HEK293 (cell line): ENCODE measurements at regions not wholly inside any gene's neighbourhood (a gene's known extent, or its start where the extent isn't known, plus 50 kb on each side); places are given as distances from the start of the nearest gene placed in this dataset.

Source experiments
- CTCF ChIA-PET: fragments of 350-600 bp; formaldehyde crosslinking; extraction: SDS; loops from one replicate; lab custom pipeline; 2021; ENCODE audit warnings: antibody characterized with exemption; lab: Yijun Ruan, JAX
- POLR2A ChIA-PET: fragments of 300-600 bp; formaldehyde crosslinking; extraction: SDS; loops from one replicate; lab custom pipeline; 2020; ENCODE audit warnings: antibody characterized with exemption, inconsistent platforms; lab: Yijun Ruan, JAX
- H3K27ac ChIP-seq: fragments of 200-500 bp; sonication (Bioruptor generic); 2 replicates; pipeline ENCODE4 v1.5.1; 2014; ENCODE audit warnings: low read depth, low read length, control low read depth, inconsistent platforms; ENCODE audit errors: extremely low read depth
- H3K36me3 ChIP-seq, 2 experiments: fragments of 200-500 bp in 1 of 2; sonication (Bioruptor generic) in 1 of 2; 1 replicate in 1 of 2; 2 replicates in 1 of 2; pipeline ENCODE4 v1.5.1; 2014 to 2017; ENCODE audit warnings: inconsistent platforms in 2 of 2, low read length in 2 of 2; ENCODE audit not compliant: control insufficient read depth in 2 of 2, insufficient read depth in 1 of 2
- H3K4me1 ChIP-seq: fragments of 200-500 bp; sonication (Bioruptor generic); 2 replicates; pipeline ENCODE4 v1.5.1; 2014; ENCODE audit warnings: mild to moderate bottlenecking, low read length, inconsistent platforms; ENCODE audit not compliant: control insufficient read depth, insufficient read depth
- H3K4me3 ChIP-seq: 2 replicates; pipeline ENCODE4 v1.5.1; 2011; ENCODE audit warnings: low read depth, mild to moderate bottlenecking, control low read depth, low read length, moderate library complexity
- H3K9me3 ChIP-seq: fragments of 200-500 bp; sonication (Bioruptor generic); 2 replicates; pipeline ENCODE4 v1.5.1; 2014; ENCODE audit warnings: low read depth, low read length, inconsistent platforms; ENCODE audit not compliant: control insufficient read depth, insufficient read depth
- GLI2 ChIP-seq: fragments of 450-650 bp; formaldehyde crosslinking; IDR thresholded peaks from 2 replicates; pipeline ENCODE4; 2017; ENCODE audit warnings: missing biosample characterization, missing genetic modification characterization, low read depth, borderline replicate concordance
- MEIS1 ChIP-seq: sonication (generic); formaldehyde crosslinking; IDR thresholded peaks from 2 replicates; pipeline ENCODE4 v1.8.1; 2022; ENCODE audit warnings: missing genetic modification reagents, mild to moderate bottlenecking, borderline replicate concordance
- OSR2 ChIP-seq: fragments of 450-650 bp; formaldehyde crosslinking; IDR thresholded peaks from 2 replicates; pipeline ENCODE4 v1.5.1; 2016; ENCODE audit warnings: missing biosample characterization, missing genetic modification characterization
- PRDM4 ChIP-seq: fragments of 450-650 bp; formaldehyde crosslinking; IDR thresholded peaks from 2 replicates; pipeline ENCODE4 v1.5.1; 2017; ENCODE audit warnings: missing biosample characterization, missing genetic modification characterization
- REPIN1 ChIP-seq: fragments of 450-650 bp; formaldehyde crosslinking; IDR thresholded peaks from 2 replicates; pipeline ENCODE4 v1.5.1; 2017; ENCODE audit warnings: missing biosample characterization, missing genetic modification characterization, low read depth
- REST ChIP-seq: fragments of 450-650 bp; formaldehyde crosslinking; IDR thresholded peaks from 2 replicates; pipeline ENCODE4 v1.5.1; 2016; ENCODE audit warnings: missing biosample characterization, missing genetic modification characterization
- YY2 ChIP-seq: fragments of 450-650 bp; formaldehyde crosslinking; IDR thresholded peaks from 2 replicates; pipeline ENCODE4 v1.5.1; 2016; ENCODE audit warnings: missing biosample characterization, missing genetic modification characterization
- ZBTB21 ChIP-seq: fragments of 450-650 bp; formaldehyde crosslinking; IDR thresholded peaks from 2 replicates; pipeline ENCODE4 v1.5.1; 2017; ENCODE audit warnings: missing biosample characterization, missing genetic modification characterization
- ZNF140 ChIP-seq: fragments of 450-650 bp; formaldehyde crosslinking; IDR thresholded peaks from 2 replicates; pipeline ENCODE4 v1.5.1; 2016; ENCODE audit warnings: missing biosample characterization, missing genetic modification characterization
- ZNF175 ChIP-seq: fragments of 450-650 bp; formaldehyde crosslinking; IDR thresholded peaks from 2 replicates; pipeline ENCODE4 v1.5.1; 2016; ENCODE audit warnings: missing biosample characterization, missing genetic modification characterization
- ZNF223 ChIP-seq: fragments of 450-650 bp; formaldehyde crosslinking; IDR thresholded peaks from 2 replicates; pipeline ENCODE4 v1.5.1; 2016; ENCODE audit warnings: missing biosample characterization, missing genetic modification characterization
- ZNF248 ChIP-seq: fragments of 450-650 bp; formaldehyde crosslinking; IDR thresholded peaks from 2 replicates; pipeline ENCODE4 v1.5.1; 2017; ENCODE audit warnings: missing biosample characterization, missing genetic modification characterization
- ZNF341 ChIP-seq: fragments of 450-650 bp; formaldehyde crosslinking; IDR thresholded peaks from 2 replicates; pipeline ENCODE4; 2016; ENCODE audit warnings: low read depth, missing biosample characterization, missing genetic modification characterization
- ZNF350 ChIP-seq: fragments of 450-650 bp; formaldehyde crosslinking; IDR thresholded peaks from 2 replicates; pipeline ENCODE4 v1.5.0; 2017; ENCODE audit warnings: missing biosample characterization, mild to moderate bottlenecking, missing genetic modification characterization
- ZNF416 ChIP-seq: fragments of 450-650 bp; formaldehyde crosslinking; IDR thresholded peaks from 2 replicates; pipeline ENCODE4 v1.5.1; 2016; ENCODE audit warnings: missing biosample characterization, missing genetic modification characterization
- ZNF426 ChIP-seq: fragments of 450-650 bp; formaldehyde crosslinking; IDR thresholded peaks from 2 replicates; pipeline ENCODE4 v1.5.1; 2017; ENCODE audit warnings: missing biosample characterization, missing genetic modification characterization, mild to moderate bottlenecking, inconsistent platforms, moderate library complexity
- ZNF521 ChIP-seq: fragments of 450-650 bp; formaldehyde crosslinking; IDR thresholded peaks from 2 replicates; pipeline ENCODE4 v1.5.1; 2017; ENCODE audit warnings: missing biosample characterization, mild to moderate bottlenecking, missing genetic modification characterization
- ZNF561 ChIP-seq: fragments of 450-650 bp; IDR thresholded peaks from 2 replicates; pipeline ENCODE4 v1.5.1; 2018; ENCODE audit warnings: missing biosample characterization, missing genetic modification characterization, borderline replicate concordance
- ZNF600 ChIP-seq: fragments of 450-650 bp; formaldehyde crosslinking; IDR thresholded peaks from 2 replicates; pipeline ENCODE4 v1.5.1; 2016; ENCODE audit warnings: missing biosample characterization, missing genetic modification characterization
- ZNF623 ChIP-seq: fragments of 450-650 bp; formaldehyde crosslinking; IDR thresholded peaks from 2 replicates; pipeline ENCODE4 v1.5.1; 2016; ENCODE audit warnings: missing biosample characterization, missing genetic modification characterization
- ZNF624 ChIP-seq: fragments of 450-650 bp; formaldehyde crosslinking; IDR thresholded peaks from 2 replicates; pipeline ENCODE4 v1.5.1; 2017; ENCODE audit warnings: missing biosample characterization, missing genetic modification characterization
- ZNF626 ChIP-seq: fragments of 450-650 bp; sonication (Bioruptor Pico); formaldehyde crosslinking; IDR thresholded peaks from 2 replicates; pipeline ENCODE4 v1.5.1; 2018; ENCODE audit warnings: missing biosample characterization, missing genetic modification characterization, inconsistent platforms
- ZNF747 ChIP-seq: fragments of 450-650 bp; formaldehyde crosslinking; IDR thresholded peaks from 2 replicates; pipeline ENCODE4 v1.5.1; 2016; ENCODE audit warnings: missing biosample characterization, missing genetic modification characterization
- ZSCAN18 ChIP-seq: fragments of 450-650 bp; formaldehyde crosslinking; IDR thresholded peaks from 2 replicates; pipeline ENCODE4 v1.5.1; 2016; ENCODE audit warnings: missing biosample characterization, missing genetic modification characterization

GRCh38 chr3:68070186-68070585, 415.8 kb upstream of the SUCLG2 start:
- Histone ChIP-seq H3K36me3 (no peaks in the 10 kb centered on the region), H3K4me3 (no peak overlapping the region), H3K27ac (no peak overlapping the region), H3K9me3 (no peaks in the 10 kb centered on the region), H3K4me1 (no peaks in the 10 kb centered on the region)
- TF ChIP-seq ZNF561 (tag by site-specific recombination) (no peak), ZNF623 (tag by site-specific recombination) (no peak), ZNF175 (tag by site-specific recombination) (no peak), ZNF426 (tag by site-specific recombination) (no peak), REPIN1 (tag by site-specific recombination) (no peak), PRDM4 (no peak), ZNF521 (tag by site-specific recombination) (no peak), OSR2 (no peak), ZNF600 (no peak), ZSCAN18 (no peak)
- CTCF ChIA-PET: no interaction called here
- POLR2A ChIA-PET: no interaction called here

GRCh38 chr3:68067314-68067713, 412.9 kb upstream of the SUCLG2 start:
- Histone ChIP-seq H3K4me1 (no peaks in the 10 kb centered on the region), H3K9me3 (no peaks in the 10 kb centered on the region), H3K27ac (no peak overlapping the region), H3K4me3 (no peak overlapping the region), H3K36me3 (no peaks in the 10 kb centered on the region)
- TF ChIP-seq ZNF747 (tag by site-specific recombination): no peak
- ChIA-PET POLR2A (no interaction called here), CTCF (interaction anchor here (0.7 kb wide), 1 partner anchor 9 kb away, joined by 3 read pairs; no protein-coding TSS in a partner anchor)

- CTCF ChIA-PET: no interaction called here
Observed at GRCh38 chr3:68062926-68063325, 408.5 kb upstream of the SUCLG2 start.

More at GRCh38 chr3:68062926-68063325, 408.5 kb upstream of the SUCLG2 start:
- TF ChIP-seq ZBTB21 (no peak), GLI2 (tag by site-specific recombination) (no peak), ZNF416 (tag by site-specific recombination) (no peak), ZNF341 (tag by site-specific recombination) (no peak), ZSCAN18 (no peak), ZNF350 (no peak), REST (tag by site-specific recombination) (no peak), ZNF426 (tag by site-specific recombination) (no peak), YY2 (tag by site-specific recombination) (no peak), ZNF626 (no peak), ZNF248 (tag by site-specific recombination) (no peak), ZNF624 (tag by site-specific recombination) (no peak), ZNF747 (tag by site-specific recombination) (no peak), ZNF223 (tag by site-specific recombination) (no peak), MEIS1 (CRISPR knock-in tag) (no peak), ZNF140 (no peak)
- Histone ChIP-seq H3K4me1 (no peaks in the 10 kb centered on the region), H3K27ac (no peak overlapping the region), H3K36me3 (no peaks in the 10 kb centered on the region), H3K4me3 (no peak overlapping the region), H3K9me3 (no peaks in the 10 kb centered on the region)
- POLR2A ChIA-PET: no interaction called here
